ENCODE measurements at regions not wholly inside any gene's neighbourhood (a gene's known extent, or its start where the extent isn't known, plus 50 kb on each side); places are given as distances from the start of the nearest gene placed in this dataset.

- TF ChIP-seq POLR2A (IDR thresholded peaks at IDR 0.05) = no peak
- TF ChIP-seq, protein P1, sequence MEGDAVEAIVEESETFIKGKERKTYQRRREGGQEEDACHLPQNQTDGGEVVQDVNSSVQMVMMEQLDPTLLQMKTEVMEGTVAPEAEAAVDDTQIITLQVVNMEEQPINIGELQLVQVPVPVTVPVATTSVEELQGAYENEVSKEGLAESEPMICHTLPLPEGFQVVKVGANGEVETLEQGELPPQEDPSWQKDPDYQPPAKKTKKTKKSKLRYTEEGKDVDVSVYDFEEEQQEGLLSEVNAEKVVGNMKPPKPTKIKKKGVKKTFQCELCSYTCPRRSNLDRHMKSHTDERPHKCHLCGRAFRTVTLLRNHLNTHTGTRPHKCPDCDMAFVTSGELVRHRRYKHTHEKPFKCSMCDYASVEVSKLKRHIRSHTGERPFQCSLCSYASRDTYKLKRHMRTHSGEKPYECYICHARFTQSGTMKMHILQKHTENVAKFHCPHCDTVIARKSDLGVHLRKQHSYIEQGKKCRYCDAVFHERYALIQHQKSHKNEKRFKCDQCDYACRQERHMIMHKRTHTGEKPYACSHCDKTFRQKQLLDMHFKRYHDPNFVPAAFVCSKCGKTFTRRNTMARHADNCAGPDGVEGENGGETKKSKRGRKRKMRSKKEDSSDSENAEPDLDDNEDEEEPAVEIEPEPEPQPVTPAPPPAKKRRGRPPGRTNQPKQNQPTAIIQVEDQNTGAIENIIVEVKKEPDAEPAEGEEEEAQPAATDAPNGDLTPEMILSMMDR (IDR thresholded peaks at IDR 0.05) = no peak
These were observed 243.9 kb downstream of the GLRX3 start for GRCh38 chr10:130380056-130380455.
